Upper lobe of right lung (tissue), 1 donor: ENCODE measurements at regions not wholly inside any gene's neighbourhood (a gene's known extent, or its start where the extent isn't known, plus 50 kb on each side); places are given as distances from the start of the nearest gene placed in this dataset.
"Not testable (repeated sequence)": the region's sequence is repeated elsewhere in the genome, so short reads cannot be mapped to it uniquely, and the experiment has no call there.

Experiments
- ATAC-seq: fragments of 200-7000 bp; cut with Tn5 transposase; one replicate; pipeline ENCODE4 v1.9.1; 2020; ENCODE audit warnings: mild to moderate bottlenecking, moderate library complexity
- DNase-seq: peaks from one replicate; pipeline ENCODE4 v3.0.0-alpha.2; 2020
- H3K27ac ChIP-seq: fragments of 200-600 bp; one replicate; pipeline ENCODE4 v1.8.0; 2022
- H3K27me3 ChIP-seq: fragments of 200-600 bp; one replicate; pipeline ENCODE4 v1.8.0; 2022; ENCODE audit warnings: mild to moderate bottlenecking
- H3K36me3 ChIP-seq: fragments of 200-600 bp; one replicate; pipeline ENCODE4 v1.8.0; 2022
- H3K4me1 ChIP-seq: fragments of 200-600 bp; one replicate; pipeline ENCODE4 v1.8.0; 2022
- H3K4me3 ChIP-seq: fragments of 200-600 bp; one replicate; pipeline ENCODE4 v1.8.0; 2022; ENCODE audit warnings: mild to moderate bottlenecking
- H3K9me3 ChIP-seq: fragments of 200-600 bp; one replicate; pipeline ENCODE4 v1.8.0; 2022
- intact Hi-C: fragments of 100-400 bp; cut with DNase I; formaldehyde crosslinking; loops from one replicate; pipeline ENCODE4 v1.11.0; 2022
- TF ChIP-seq, protein P1 (sequence below): fragments of 200-600 bp; IDR thresholded peaks from one replicate; pipeline ENCODE4 v1.8.0; 2022; ENCODE audit warnings: antibody characterized with exemption
- donor health status: DM: no; HTN: yes; CAD: no; lungs with severe emphysema.

DNA sequence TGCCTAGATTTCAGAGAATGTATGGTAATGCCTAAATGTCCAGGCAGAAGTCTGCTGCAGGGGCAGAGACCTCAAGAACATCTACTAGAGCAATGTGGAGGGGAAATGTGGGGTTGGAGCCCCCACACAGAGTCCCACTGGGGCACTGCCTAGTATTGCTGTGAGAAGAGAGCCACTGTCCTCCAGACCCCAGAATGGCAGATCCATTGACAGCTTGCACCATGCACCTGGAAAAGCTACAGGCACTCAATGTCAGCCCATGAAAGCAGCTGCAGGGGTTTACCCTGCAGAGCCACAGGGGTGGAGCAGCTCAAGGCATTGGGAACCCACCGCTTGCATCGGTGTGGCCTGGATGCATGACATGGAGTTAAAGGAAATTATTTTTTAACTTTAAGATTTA, 314.1 kb downstream of the CYRIA start:
- no peak for ATAC-seq

DNA sequence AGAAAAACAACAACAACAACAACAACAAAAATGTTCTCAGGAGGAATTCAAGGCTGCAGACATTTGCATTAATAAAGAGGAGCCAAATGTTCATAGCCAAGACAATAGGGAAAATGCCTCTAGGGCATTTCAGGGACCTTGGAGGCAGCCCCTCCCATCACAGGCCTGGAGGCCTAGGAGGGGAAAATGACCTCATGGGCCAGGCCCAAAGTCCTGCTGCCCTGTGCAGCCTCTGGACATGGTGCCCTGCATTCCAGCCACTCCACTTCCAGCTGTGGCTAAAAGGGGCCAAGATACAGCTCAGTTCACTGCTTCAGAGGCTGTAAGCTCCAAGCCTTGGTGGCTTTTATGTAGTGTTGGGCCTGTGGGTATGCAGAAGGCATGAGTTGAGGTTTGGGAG, 314.5 kb downstream of the CYRIA start:
- intact Hi-C loops, result no loop called here
- Histone ChIP-seq H3K36me3 (no peaks in the 10 kb centered on the region), H3K27me3 (no peaks in the 10 kb centered on the region), H3K4me3 (no peak overlapping the region), H3K4me1 (no peaks in the 10 kb centered on the region), H3K9me3 (peaks cover 3% of the 10 kb centered on the region), H3K27ac (no peak overlapping the region)
- TF ChIP-seq, protein P1, sequence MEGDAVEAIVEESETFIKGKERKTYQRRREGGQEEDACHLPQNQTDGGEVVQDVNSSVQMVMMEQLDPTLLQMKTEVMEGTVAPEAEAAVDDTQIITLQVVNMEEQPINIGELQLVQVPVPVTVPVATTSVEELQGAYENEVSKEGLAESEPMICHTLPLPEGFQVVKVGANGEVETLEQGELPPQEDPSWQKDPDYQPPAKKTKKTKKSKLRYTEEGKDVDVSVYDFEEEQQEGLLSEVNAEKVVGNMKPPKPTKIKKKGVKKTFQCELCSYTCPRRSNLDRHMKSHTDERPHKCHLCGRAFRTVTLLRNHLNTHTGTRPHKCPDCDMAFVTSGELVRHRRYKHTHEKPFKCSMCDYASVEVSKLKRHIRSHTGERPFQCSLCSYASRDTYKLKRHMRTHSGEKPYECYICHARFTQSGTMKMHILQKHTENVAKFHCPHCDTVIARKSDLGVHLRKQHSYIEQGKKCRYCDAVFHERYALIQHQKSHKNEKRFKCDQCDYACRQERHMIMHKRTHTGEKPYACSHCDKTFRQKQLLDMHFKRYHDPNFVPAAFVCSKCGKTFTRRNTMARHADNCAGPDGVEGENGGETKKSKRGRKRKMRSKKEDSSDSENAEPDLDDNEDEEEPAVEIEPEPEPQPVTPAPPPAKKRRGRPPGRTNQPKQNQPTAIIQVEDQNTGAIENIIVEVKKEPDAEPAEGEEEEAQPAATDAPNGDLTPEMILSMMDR, result no peak
- DNase-seq, result no peak
- ATAC-seq, result no peak

More for the DNA sequence above, 314.1 kb downstream of the CYRIA start:
- Histone ChIP-seq H3K9me3 (peaks cover 3% of the 10 kb centered on the region), H3K27ac (no peak overlapping the region), H3K36me3 (no peaks in the 10 kb centered on the region), H3K4me1 (no peaks in the 10 kb centered on the region), H3K4me3 (no peak overlapping the region), H3K27me3 (no peaks in the 10 kb centered on the region)
- intact Hi-C loops, result no loop called here
- no peak for DNase-seq
- TF ChIP-seq, protein P1, result no peak

DNA sequence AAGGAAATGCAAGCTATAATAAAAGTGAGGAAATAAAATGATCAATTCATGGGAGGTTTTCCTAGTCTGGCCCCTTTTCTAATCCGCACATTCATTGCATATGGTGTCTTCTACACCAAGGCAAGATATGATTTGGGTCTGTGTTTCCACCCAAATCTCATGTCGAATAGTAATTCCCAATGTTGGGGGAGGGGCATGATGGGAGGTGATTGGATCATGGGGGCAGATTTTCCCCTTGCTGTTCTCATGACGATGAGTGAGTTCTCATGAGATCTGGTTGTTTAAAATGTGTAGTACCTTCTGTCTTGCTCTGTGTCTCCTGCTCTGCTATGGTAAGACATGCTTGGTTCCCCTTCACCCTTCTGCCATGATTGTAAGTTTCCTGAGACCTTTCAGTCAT, 315.4 kb downstream of the CYRIA start:
- no peak for DNase-seq
- no peak overlapping the region for H3K4me3 ChIP-seq
- no peaks in the 10 kb centered on the region for H3K36me3 ChIP-seq
- no peak for ATAC-seq
- TF ChIP-seq, protein P1, result no peak
- peaks cover 3% of the 10 kb centered on the region for H3K9me3 ChIP-seq
- intact Hi-C loops, result no loop called here
- H3K4me1 ChIP-seq, result no peaks in the 10 kb centered on the region
- no peak overlapping the region for H3K27ac ChIP-seq
- H3K27me3 ChIP-seq, result no peaks in the 10 kb centered on the region

DNA sequence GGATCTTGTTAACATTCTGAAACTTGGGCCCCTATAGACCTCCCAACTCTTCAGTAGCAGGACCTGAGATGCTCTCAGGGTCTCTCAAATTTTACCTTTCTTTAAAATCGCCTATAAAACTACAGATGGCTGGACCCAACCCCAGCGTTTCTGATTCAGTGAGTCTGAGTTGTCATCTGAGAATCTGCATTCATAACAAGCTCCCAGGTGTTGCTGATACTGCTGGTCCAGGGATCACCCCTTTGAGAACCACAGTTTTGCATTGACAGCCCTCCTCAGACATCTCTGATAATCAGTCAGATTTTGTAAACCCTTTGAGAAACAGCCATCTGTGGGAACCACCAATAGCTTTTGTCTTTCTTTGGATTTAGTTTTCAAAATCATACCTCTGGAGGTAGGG, 315.8 kb downstream of the CYRIA start:
- Histone ChIP-seq H3K27me3 (no peaks in the 10 kb centered on the region), H3K4me3 (no peak overlapping the region), H3K27ac (no peak overlapping the region), H3K36me3 (no peaks in the 10 kb centered on the region), H3K4me1 (no peaks in the 10 kb centered on the region), H3K9me3 (peaks cover 3% of the 10 kb centered on the region)
- intact Hi-C loops, result no loop called here
- TF ChIP-seq, protein P1, result no peak
- no peak for DNase-seq
- no peak for ATAC-seq

DNA sequence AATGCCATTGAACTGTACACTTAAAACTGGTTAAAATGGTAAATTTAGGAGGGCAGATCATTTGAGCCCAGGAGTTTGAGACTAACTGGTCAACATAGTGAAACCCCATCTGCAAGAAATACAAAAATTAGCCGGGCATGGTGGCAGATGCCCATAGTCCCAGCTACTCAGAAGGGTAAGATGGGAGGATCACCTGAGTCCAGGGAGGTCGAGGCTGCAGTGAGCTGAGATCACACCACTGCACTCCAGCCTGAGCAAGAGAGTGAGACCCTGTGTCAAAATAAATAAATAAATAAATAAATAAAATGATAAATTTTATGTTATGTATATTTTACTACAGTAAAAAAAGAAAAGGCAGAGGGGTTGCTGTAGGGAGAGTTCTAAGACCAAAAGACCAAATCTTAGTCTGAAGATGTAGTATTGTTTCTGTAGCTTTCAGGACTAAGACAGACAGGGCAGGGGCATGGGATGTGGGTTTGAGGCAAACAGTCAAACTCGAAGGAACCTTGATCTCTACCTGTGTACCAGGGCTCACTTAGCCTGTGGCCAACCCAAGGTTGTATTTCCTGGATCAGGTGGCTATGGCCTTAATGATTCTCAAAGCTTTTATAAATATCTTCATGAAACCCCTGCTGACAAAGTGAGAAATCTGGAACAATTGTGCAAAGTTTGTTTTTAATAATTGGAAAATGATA, 316.7 kb downstream of the CYRIA start:
- intact Hi-C loops, result no loop called here
- Histone ChIP-seq H3K4me1 (no peaks in the 10 kb centered on the region), H3K27me3 (no peaks in the 10 kb centered on the region), H3K4me3 (no peak overlapping the region), H3K9me3 (peaks cover 3% of the 10 kb centered on the region), H3K27ac (no peak overlapping the region), H3K36me3 (no peaks in the 10 kb centered on the region)
- TF ChIP-seq, protein P1, result no peak
- ATAC-seq (no peak), DNase-seq (no peak)

DNA sequence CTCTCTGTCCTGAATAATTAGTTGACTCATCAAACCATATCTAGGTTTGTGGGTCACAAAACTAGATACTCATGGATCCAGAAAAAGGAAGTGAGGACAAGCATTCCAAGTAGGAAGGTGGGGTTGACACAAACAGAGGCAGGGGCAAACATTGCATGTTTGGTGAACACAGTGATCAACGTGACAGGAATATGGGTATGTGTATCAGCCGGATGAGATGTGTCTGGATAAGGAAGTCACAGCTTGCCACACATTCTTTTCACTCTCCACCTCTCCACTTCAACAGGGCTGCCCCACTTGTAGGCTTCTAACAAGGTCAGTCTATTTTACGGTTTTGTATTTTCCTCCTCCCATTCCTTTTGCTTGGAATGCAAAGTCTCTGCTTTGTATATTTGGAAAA, 319.0 kb downstream of the CYRIA start:
- no peak overlapping the region for H3K4me3 ChIP-seq
- no peaks in the 10 kb centered on the region for H3K36me3 ChIP-seq
- DNase-seq (no peak), ATAC-seq (no peak)
- H3K4me1 ChIP-seq, result no peaks in the 10 kb centered on the region
- intact Hi-C loops, result no loop called here
- H3K27ac ChIP-seq, result no peak overlapping the region
- H3K27me3 ChIP-seq, result no peaks in the 10 kb centered on the region
- no peaks in the 10 kb centered on the region for H3K9me3 ChIP-seq
- TF ChIP-seq, protein P1, result no peak

DNA sequence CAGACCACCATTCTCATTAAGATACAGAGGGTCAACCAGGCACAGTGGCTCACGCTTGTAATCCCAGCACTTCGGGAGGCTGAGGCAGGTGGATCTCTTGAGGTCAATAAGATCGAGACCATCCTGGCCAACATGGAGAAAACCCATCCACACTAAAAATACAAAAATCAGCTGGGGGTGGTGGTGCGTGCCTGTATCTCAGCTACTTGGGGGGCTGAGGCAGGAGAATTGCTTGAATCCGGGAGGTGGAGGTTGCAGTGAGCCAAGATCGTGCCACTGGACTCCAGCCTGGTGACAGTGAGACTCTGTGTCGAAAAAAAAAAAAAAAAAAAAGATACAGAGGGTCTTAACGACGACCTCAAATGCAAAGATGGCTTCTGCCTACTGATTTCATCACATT, 320.4 kb downstream of the CYRIA start:
- H3K27me3 ChIP-seq, H3K9me3 ChIP-seq, H3K27ac ChIP-seq, H3K4me3 ChIP-seq, intact Hi-C loops, H3K4me1 ChIP-seq, ATAC-seq, H3K36me3 ChIP-seq, DNase-seq: not testable (repeated sequence)
